Hippocampal formation (tissue), 2 donors: ENCODE measurements at regions not wholly inside any gene's neighbourhood (a gene's known extent, or its start where the extent isn't known, plus 50 kb on each side); places are given as distances from the start of the nearest gene placed in this dataset.
"Not testable (repeated sequence)": the region's sequence is repeated elsewhere in the genome, so short reads cannot be mapped to it uniquely, and the experiment has no call there.

Experiments used
- DNase-seq, 2 donors: peaks; one replicate each; lab custom pipeline; 2025; lab: John Stamatoyannopoulos, UW

- no peak for DNase-seq
Observed at GRCh38 chr7:96827701-96828100, 118.1 kb upstream of the SEM1 start.

GRCh38 chr7:96829121-96829520, 119.5 kb upstream of the SEM1 start:
- not testable (repeated sequence) for DNase-seq

- DNase-seq = no peak
Observed at GRCh38 chr7:96831446-96831845, 121.8 kb upstream of the SEM1 start.

GRCh38 chr7:96832092-96832662, 122.5 kb upstream of the SEM1 start:
- no peak for DNase-seq

- no peak for DNase-seq
Observed at GRCh38 chr7:96833676-96834453, 124.2 kb upstream of the SEM1 start.

GRCh38 chr7:96836456-96836855, 126.8 kb upstream of the SEM1 start:
- no peak for DNase-seq

GRCh38 chr7:96837593-96837992, 127.9 kb upstream of the SEM1 start:
- no peak for DNase-seq

- no peak for DNase-seq
Observed at GRCh38 chr7:96838481-96838880, 128.8 kb upstream of the SEM1 start.

GRCh38 chr7:96855139-96855538, 145.5 kb upstream of the SEM1 start:
- DNase-seq = no peak

GRCh38 chr7:96855691-96856090, 146.0 kb upstream of the SEM1 start:
- no peak for DNase-seq

GRCh38 chr7:96869538-96869937, 135.8 kb upstream of the DLX6 start:
- no peak for DNase-seq

GRCh38 chr7:96870185-96870584, 135.2 kb upstream of the DLX6 start:
- DNase-seq = no peak

- no peak for DNase-seq
Observed at GRCh38 chr7:96870934-96871333, 134.4 kb upstream of the DLX6 start.

GRCh38 chr7:96887426-96887825, 117.9 kb upstream of the DLX6 start:
- no peak for DNase-seq

- DNase-seq = no peak
Observed at GRCh38 chr7:96899108-96899507, 106.2 kb upstream of the DLX6 start.

GRCh38 chr7:96901822-96902445, 103.4 kb upstream of the DLX6 start:
- no peak for DNase-seq

GRCh38 chr7:96903906-96904305, 101.4 kb upstream of the DLX6 start:
- DNase-seq = no peak

GRCh38 chr7:96910486-96910885, 94.9 kb upstream of the DLX6 start:
- no peak for DNase-seq

GRCh38 chr7:96915029-96915428, 90.3 kb upstream of the DLX6 start:
- DNase-seq = no peak

- DNase-seq = no peak
Observed at GRCh38 chr7:96920064-96920463, 85.3 kb upstream of the DLX6 start.

- no peak for DNase-seq
Observed at GRCh38 chr7:96920713-96921112, 84.6 kb upstream of the DLX6 start.

GRCh38 chr7:96921231-96921630, 84.1 kb upstream of the DLX6 start:
- DNase-seq = no peak

- DNase-seq = no peak
Observed at GRCh38 chr7:96921771-96922170, 83.6 kb upstream of the DLX6 start.
